Colonic mucosa (tissue), 4 donors: ENCODE measurements at regions not wholly inside any gene's neighbourhood (a gene's known extent, or its start where the extent isn't known, plus 50 kb on each side); places are given as distances from the start of the nearest gene placed in this dataset.

ENCODE experiments used
- DNase-seq: peaks from one replicate; pipeline ENCODE4 v3.0.0-alpha.2; 2020
- H3K27ac ChIP-seq: fragments of 200-600 bp; one replicate; pipeline ENCODE4 v1.8.0; 2021
- H3K27me3 ChIP-seq: fragments of 200-600 bp; one replicate; pipeline ENCODE4 v1.8.0; 2021
- H3K36me3 ChIP-seq: fragments of 200-600 bp; one replicate; pipeline ENCODE4 v1.8.0; 2021
- H3K4me1 ChIP-seq: fragments of 200-600 bp; one replicate; pipeline ENCODE4 v1.8.0; 2021; ENCODE audit warnings: mild to moderate bottlenecking
- H3K4me3 ChIP-seq: fragments of 200-600 bp; one replicate; pipeline ENCODE4 v1.8.0; 2021
- H3K9ac ChIP-seq, 2 donors: one replicate each; pipeline ENCODE4 v1.7.0; 2013; ENCODE audit warnings: control low read depth in 2 of 2, low read depth in 2 of 2, low read length in 2 of 2
- H3K9me3 ChIP-seq: fragments of 200-600 bp; one replicate; pipeline ENCODE4 v1.8.0; 2021
- CTCF ChIP-seq: fragments of 200-600 bp; IDR thresholded peaks from one replicate; pipeline ENCODE4 v1.8.0; 2022; ENCODE audit warnings: antibody characterized with exemption, mild to moderate bottlenecking
- intact Hi-C: fragments of 100-400 bp; cut with DNase I; formaldehyde crosslinking; loops from one replicate; pipeline ENCODE4 v1.14.1; 2022
- donor health status: healthy.
- donor health status: DM: no; HTN: no; CAD: no.
- donor health status: DM: no; HTN: no; CAD: no.

GRCh38 chr6:105836889-105837288 is 249.2 kb upstream of the PRDM1 start:
- Histone ChIP-seq H3K4me1 (no peaks in the 10 kb centered on the region), H3K9me3 (no peaks in the 10 kb centered on the region), H3K27ac (no peak overlapping the region), H3K9ac (no peak overlapping the region), H3K36me3 (no peaks in the 10 kb centered on the region), H3K4me3 (no peak overlapping the region), H3K27me3 (no peaks in the 10 kb centered on the region)
- DNase-seq = no peak
- intact Hi-C loops = no loop called here
- TF ChIP-seq CTCF = no peak

DNA sequence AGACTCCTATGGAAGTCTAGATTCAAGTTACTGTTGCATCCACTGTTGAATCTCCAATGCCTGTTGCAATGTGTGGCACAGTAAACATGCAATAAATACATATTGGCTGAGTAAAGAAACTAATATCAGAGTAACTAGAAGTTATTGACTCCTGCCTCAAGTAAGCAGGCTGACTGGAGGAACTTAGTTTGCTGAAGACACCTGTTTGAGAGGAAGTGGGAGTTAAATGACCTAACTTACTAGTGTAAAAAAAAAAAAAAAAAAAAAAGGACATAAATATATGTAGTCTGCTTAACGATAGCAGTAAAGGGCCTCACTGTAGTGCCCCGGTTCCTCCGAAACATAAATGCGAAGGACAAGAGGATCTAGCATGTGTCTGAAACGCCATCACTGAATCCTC is 249.8 kb upstream of the PRDM1 start:
- no peak for DNase-seq
- Histone ChIP-seq H3K4me1 (no peaks in the 10 kb centered on the region), H3K9me3 (no peaks in the 10 kb centered on the region), H3K27ac (no peak overlapping the region), H3K36me3 (no peaks in the 10 kb centered on the region), H3K27me3 (no peaks in the 10 kb centered on the region), H3K4me3 (no peak overlapping the region), H3K9ac (no peak overlapping the region)
- TF ChIP-seq CTCF = no peak
- intact Hi-C loops = no loop called here

GRCh38 chr6:105835373-105835772 is 250.8 kb upstream of the PRDM1 start:
- no peak for TF ChIP-seq CTCF
- Histone ChIP-seq H3K4me1 (no peaks in the 10 kb centered on the region), H3K27ac (no peak overlapping the region), H3K9me3 (no peaks in the 10 kb centered on the region), H3K27me3 (no peaks in the 10 kb centered on the region), H3K9ac (no peak overlapping the region), H3K4me3 (no peak overlapping the region), H3K36me3 (no peaks in the 10 kb centered on the region)
- intact Hi-C loops = no loop called here
- DNase-seq = no peak

DNA sequence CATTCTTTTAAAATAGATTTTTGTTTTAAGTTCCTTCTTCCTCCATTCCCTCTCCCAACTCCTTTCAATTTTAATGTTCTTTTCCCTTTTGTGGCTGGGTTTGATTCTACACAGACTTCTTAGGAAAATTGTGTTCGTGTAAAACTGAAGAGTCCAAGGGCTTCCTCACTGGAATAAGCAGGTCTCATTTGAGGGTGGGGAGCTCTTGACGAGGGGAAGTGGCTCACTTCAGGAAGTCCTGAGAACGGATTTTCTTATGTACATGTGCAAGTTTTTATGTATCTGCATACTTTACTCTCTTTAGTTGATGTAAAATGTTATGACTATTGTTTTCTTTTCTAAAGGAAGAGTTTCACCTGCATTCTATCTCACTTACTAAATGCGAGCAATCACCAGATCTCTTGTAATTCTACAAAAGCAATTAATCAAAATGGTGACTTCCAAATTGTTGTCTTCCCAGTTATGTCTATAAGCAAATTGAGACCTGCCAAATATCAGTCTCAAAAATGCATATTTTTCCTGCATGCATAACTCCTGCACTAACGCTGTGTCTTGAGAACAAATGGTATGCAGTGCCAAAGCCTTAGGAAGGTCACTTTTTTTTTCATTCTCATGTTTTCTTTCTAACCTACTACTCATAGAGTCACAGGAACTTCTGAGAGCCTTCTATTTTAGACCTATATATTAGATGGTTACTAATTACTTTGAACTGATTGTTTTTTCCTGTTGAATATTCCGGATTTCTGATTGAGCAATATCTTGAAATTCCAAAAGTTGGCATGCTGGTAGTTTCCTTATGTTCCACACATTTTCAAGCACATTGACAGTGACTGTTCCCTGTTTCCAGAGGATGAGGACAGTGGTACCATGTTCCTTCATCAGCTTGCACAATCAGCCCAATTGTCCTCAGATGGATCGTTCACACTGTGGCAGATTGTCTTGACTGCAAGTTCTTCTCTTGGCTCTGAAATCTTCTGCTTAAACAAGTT is 251.9 kb upstream of the PRDM1 start:
- Histone ChIP-seq H3K27me3 (no peaks in the 10 kb centered on the region), H3K4me3 (no peak overlapping the region), H3K4me1 (no peaks in the 10 kb centered on the region), H3K9ac (no peak overlapping the region), H3K27ac (no peak overlapping the region), H3K36me3 (no peaks in the 10 kb centered on the region), H3K9me3 (no peaks in the 10 kb centered on the region)
- no peak for TF ChIP-seq CTCF
- no peak for DNase-seq
- intact Hi-C loops = no loop called here

DNA sequence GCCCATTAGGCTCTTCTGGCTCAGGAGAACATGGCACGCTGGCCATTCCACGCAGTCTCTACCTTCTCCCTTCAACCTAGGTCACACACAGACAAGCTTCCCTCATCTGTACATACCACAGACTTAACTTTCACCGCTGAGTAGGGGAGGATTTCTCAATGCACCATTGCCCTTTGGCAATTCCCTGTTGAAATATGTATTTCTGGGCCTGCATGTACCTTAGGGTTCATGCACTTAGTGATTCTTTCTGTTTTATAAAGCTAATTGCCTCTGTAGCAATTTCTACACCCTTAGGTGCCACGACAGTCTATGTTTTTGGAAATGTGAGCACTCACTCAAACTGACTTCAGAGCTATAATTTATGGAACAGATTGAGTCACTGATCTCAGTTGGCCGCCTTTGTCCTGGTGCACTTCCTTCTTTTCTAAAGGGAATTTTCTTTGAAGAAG is 253.8 kb upstream of the PRDM1 start:
- H3K27me3 ChIP-seq = no peaks in the 10 kb centered on the region
- no peak overlapping the region for H3K4me3 ChIP-seq
- intact Hi-C loops = no loop called here
- no peak overlapping the region for H3K27ac ChIP-seq
- TF ChIP-seq CTCF = no peak
- DNase-seq = no peak
- H3K4me1 ChIP-seq = no peaks in the 10 kb centered on the region
- no peak overlapping the region for H3K9ac ChIP-seq
- H3K36me3 ChIP-seq = no peaks in the 10 kb centered on the region
- H3K9me3 ChIP-seq = no peaks in the 10 kb centered on the region
